Esophagus muscularis mucosa (tissue), 4 donors: ENCODE measurements at regions not wholly inside any gene's neighbourhood (a gene's known extent, or its start where the extent isn't known, plus 50 kb on each side); places are given as distances from the start of the nearest gene placed in this dataset.

Source experiments
- DNase-seq: peaks from one replicate; pipeline ENCODE4 v3.0.0-alpha.2; 2017; ENCODE audit errors: extremely low spot score
- H3K27ac ChIP-seq, 4 donors: fragments of 200-600 bp; sonication (generic); replicated peaks in 1 of 4; 1 replicate in 3 of 4; 2 replicates in 1 of 4; pipeline ENCODE4 v1.5.1; 2016 to 2019; ENCODE audit warnings: mild to moderate bottlenecking in 1 of 4
- H3K27me3 ChIP-seq, 4 donors: fragments of 200-600 bp; sonication (generic); one replicate each; pipeline versions ENCODE4 v1.5.1 to v1.6.0; 2016 to 2019
- H3K36me3 ChIP-seq, 4 donors: fragments of 200-600 bp; sonication (generic); one replicate each; pipeline ENCODE4 v1.5.1; 2016 to 2019
- H3K4me1 ChIP-seq, 4 donors: fragments of 200-600 bp; sonication (generic); one replicate each; pipeline ENCODE4 v1.5.1; 2016 to 2019
- H3K4me3 ChIP-seq, 4 donors: fragments of 200-600 bp; sonication (generic); 1 replicate in 2 of 4; 2 replicates in 2 of 4; pipeline ENCODE4 v1.5.1; 2016 to 2019; ENCODE audit warnings: mild to moderate bottlenecking in 4 of 4, moderate library complexity in 1 of 4
- H3K9me3 ChIP-seq, 4 donors: fragments of 200-600 bp; sonication (generic); 1 replicate in 3 of 4; 2 replicates in 1 of 4; pipeline ENCODE4 v1.5.1; 2016 to 2019
- EP300 ChIP-seq: sonication (generic); formaldehyde crosslinking; IDR thresholded peaks from one replicate; pipeline ENCODE4 v1.6.1; 2017; ENCODE audit warnings: antibody characterized with exemption
- POLR2A ChIP-seq: fragments of 450-650 bp; IDR thresholded peaks from one replicate; pipeline ENCODE4 v1.6.1; 2017; ENCODE audit warnings: antibody characterized with exemption, moderate library complexity, mild to moderate bottlenecking, low read depth
- POLR2AphosphoS5 ChIP-seq, 2 donors: sonication (generic); formaldehyde crosslinking; IDR thresholded peaks; one replicate each; pipeline ENCODE4 v1.6.1; 2017; ENCODE audit warnings: antibody characterized with exemption in 2 of 2
- WGBS: methylation state at CpG from one replicate; pipeline ENCODE4 v1.1.5; 2018; 5-methylcytosine and 5-hydroxymethylcytosine counted together
- intact Hi-C: fragments of 100-400 bp; cut with DNase I; formaldehyde crosslinking; loops from one replicate; pipeline ENCODE4 v1.15.1; 2023
- small RNA-seq, 3 donors: library from RNA; depleted of rRNA; stranded (forward); fragments of <200 nt; gene quantifications; one replicate each; pipeline ENCODE3, GENCODE V24; 2016
- TF ChIP-seq, protein P1 (sequence below), 3 experiments: fragments of 200-600 bp in 2 of 3; fragments of 450-650 bp in 1 of 3; sonication (generic) in 2 of 3; IDR thresholded peaks; one replicate each; pipeline ENCODE4 v1.5.1; 2017 to 2019; ENCODE audit warnings: antibody characterized with exemption in 3 of 3, mild to moderate bottlenecking in 2 of 3, moderate library complexity in 1 of 3

DNA sequence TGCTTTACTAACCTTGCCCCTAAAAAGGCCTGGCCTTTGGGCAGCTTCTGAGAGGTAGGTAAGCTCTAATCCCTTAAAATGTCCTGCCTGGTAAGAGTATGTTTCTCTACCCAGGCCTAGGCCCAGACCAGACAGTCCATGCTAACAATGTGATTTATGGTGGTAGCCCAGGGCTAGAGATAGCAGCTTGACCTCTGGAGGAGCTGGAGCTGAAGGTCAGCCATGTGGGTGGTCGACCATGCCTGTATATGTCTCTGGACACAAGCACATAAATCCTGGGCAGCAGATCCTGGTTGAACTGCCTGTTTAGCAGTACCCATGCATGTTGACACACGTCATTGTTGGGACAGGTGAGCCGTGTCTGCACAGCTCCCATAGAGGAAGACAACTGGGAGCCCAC, 62.1 kb upstream of the PHACTR1 start:
- Histone ChIP-seq H3K36me3 (no peaks in the 10 kb centered on the region), H3K27me3 (no peaks in the 10 kb centered on the region), H3K9me3 (peaks cover 0 to 4% (median 2%) of the 10 kb centered on the region in 4 donors), H3K4me1 (no peaks in the 10 kb centered on the region), H3K27ac (no peak overlapping the region), H3K4me3 (no peak overlapping the region)
- intact Hi-C loops = no loop called here
- DNase-seq = no peak
- TF ChIP-seq POLR2AphosphoS5 (IDR thresholded peaks at IDR 0.05) (no peak), EP300 (no peak), POLR2A (no peak)
- TF ChIP-seq, protein P1, sequence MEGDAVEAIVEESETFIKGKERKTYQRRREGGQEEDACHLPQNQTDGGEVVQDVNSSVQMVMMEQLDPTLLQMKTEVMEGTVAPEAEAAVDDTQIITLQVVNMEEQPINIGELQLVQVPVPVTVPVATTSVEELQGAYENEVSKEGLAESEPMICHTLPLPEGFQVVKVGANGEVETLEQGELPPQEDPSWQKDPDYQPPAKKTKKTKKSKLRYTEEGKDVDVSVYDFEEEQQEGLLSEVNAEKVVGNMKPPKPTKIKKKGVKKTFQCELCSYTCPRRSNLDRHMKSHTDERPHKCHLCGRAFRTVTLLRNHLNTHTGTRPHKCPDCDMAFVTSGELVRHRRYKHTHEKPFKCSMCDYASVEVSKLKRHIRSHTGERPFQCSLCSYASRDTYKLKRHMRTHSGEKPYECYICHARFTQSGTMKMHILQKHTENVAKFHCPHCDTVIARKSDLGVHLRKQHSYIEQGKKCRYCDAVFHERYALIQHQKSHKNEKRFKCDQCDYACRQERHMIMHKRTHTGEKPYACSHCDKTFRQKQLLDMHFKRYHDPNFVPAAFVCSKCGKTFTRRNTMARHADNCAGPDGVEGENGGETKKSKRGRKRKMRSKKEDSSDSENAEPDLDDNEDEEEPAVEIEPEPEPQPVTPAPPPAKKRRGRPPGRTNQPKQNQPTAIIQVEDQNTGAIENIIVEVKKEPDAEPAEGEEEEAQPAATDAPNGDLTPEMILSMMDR (IDR thresholded peaks at IDR 0.05) = no peak
- WGBS = 43% methylated on average over 3 of the region's 3 CpGs

DNA sequence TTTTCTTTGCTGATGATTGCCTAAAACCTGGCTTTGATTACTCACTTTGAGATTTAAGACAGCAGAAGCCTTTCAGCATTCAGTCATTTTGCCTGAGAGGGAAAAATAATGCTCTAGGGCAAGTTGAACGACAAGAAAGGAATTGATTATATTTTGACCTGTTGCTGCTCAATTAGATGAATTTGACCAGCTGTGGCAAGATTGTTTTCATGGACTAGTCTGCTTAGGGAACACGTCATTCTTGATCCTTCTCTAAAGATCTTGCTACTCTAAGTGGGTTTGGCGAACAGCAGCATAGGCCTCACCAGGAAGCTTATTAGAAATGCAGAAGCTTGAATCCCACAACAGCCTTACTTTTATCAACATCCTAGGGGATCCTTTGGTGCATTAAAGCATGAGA, 59.7 kb upstream of the PHACTR1 start:
- intact Hi-C loops = no loop called here
- no peaks in the 10 kb centered on the region for H3K9me3 ChIP-seq
- H3K36me3 ChIP-seq = no peaks in the 10 kb centered on the region
- no peak overlapping the region for H3K27ac ChIP-seq
- no peaks in the 10 kb centered on the region for H3K4me1 ChIP-seq
- no peak for DNase-seq
- H3K27me3 ChIP-seq = peaks cover 0 to 10% (median 0%) of the 10 kb centered on the region in 4 donors
- WGBS = 44% methylated on average over 3 of the region's 3 CpGs
- TF ChIP-seq, protein P1 (IDR thresholded peaks at IDR 0.05) = no peak
- TF ChIP-seq POLR2A (no peak), POLR2AphosphoS5 (IDR thresholded peaks at IDR 0.05) (no peak), EP300 (no peak)
- no peak overlapping the region for H3K4me3 ChIP-seq

DNA sequence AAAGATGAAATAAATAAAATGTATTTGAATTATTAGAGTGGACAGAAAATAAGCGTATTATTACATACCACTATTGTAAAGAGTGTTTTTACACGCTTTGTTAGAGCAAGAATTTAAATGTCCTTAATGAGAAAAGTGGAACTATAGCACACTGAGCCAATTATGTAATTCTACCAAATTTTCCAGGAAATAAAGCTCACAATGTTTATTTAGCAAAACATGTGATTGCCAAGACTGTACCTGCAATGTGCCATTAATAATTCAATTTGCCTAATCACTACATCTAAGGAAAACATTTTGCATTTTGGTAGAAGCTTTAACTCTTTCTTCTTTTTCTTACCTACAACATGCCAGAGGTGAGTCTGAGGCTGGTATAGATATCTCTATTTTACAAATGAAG, 58.7 kb upstream of the PHACTR1 start:
- no peaks in the 10 kb centered on the region for H3K36me3 ChIP-seq
- H3K4me1 ChIP-seq = no peaks in the 10 kb centered on the region
- no peak overlapping the region for H3K4me3 ChIP-seq
- 90% methylated on average over 2 of the region's 2 CpGs for WGBS
- TF ChIP-seq EP300 = no peak
- TF ChIP-seq POLR2A = no peak
- TF ChIP-seq, protein P1 (IDR thresholded peaks at IDR 0.05) = no peak
- TF ChIP-seq POLR2AphosphoS5 (IDR thresholded peaks at IDR 0.05) = no peak
- intact Hi-C loops = no loop called here
- no peaks in the 10 kb centered on the region for H3K9me3 ChIP-seq
- H3K27me3 ChIP-seq = peaks cover 0 to 10% (median 0%) of the 10 kb centered on the region in 4 donors
- H3K27ac ChIP-seq = no peak overlapping the region
- DNase-seq = no peak

DNA sequence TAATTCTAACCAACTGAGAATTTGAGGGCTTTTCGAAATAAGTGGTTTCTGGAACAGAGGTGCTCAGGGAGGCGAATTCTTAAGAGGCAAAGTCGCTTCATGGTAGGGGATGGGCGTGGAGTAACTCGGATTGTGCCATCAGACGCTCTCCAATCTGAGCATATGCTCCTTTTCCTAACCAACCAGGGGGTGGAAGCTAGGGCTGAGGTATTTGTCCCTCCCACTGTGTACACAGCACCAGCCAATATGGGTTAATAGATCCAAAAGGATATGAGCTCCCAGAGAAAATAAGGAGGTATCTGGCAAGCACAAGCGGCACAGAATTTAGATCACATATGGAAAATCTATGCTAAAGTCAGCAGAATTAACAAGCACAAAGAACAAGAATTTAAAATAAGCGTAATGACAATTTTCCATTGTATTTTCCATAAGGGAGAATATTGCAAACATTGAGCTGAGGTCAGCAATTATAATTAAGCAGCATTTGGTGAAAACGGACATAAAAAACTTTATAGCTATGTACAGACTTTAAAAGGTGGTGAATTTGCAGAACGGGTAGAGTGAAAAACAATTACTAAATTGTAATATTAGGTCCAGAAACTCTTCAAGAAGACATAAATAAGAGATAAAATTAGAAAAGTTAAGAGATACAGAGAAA, 55.0 kb upstream of the PHACTR1 start:
- Histone ChIP-seq H3K4me3 (no peak overlapping the region), H3K27me3 (peaks cover 0 to 10% (median 0%) of the 10 kb centered on the region in 4 donors), H3K36me3 (no peaks in the 10 kb centered on the region), H3K9me3 (no peaks in the 10 kb centered on the region), H3K27ac (no peak overlapping the region), H3K4me1 (no peaks in the 10 kb centered on the region)
- intact Hi-C loops = no loop called here
- WGBS = 84% methylated on average over 10 of the region's 10 CpGs
- no peak for TF ChIP-seq POLR2AphosphoS5 (IDR thresholded peaks at IDR 0.05)
- no peak for TF ChIP-seq POLR2A
- TF ChIP-seq, protein P1 (IDR thresholded peaks at IDR 0.05) = no peak
- TF ChIP-seq EP300 = no peak
- no peak for DNase-seq

Small RNA genes lying in the stretch of these regions (small RNA-seq; reads per million reads assigned to genes)
- 0 reads per million in 3 donors for gene RN7SKP293
